HFF-Myc (cell line): ENCODE measurements at regions not wholly inside any gene's neighbourhood (a gene's known extent, or its start where the extent isn't known, plus 50 kb on each side); places are given as distances from the start of the nearest gene placed in this dataset.

Experiments
- DNase-seq: peaks from one replicate; pipeline ENCODE4 v3.0.0-alpha.2; 2011; ENCODE audit warnings: low read depth; ENCODE audit errors: extremely low read depth
- H3K4me3 ChIP-seq: replicated peaks from 2 replicates; pipeline ENCODE4 v1.5.1; 2011; ENCODE audit warnings: low read depth, mild to moderate bottlenecking, control low read depth, low read length
- CTCF ChIP-seq: IDR thresholded peaks from 2 replicates; pipeline ENCODE4 v1.5.1; 2012; ENCODE audit warnings: mild to moderate bottlenecking, low read depth, low read length, control low read depth; ENCODE audit errors: missing control alignments

GRCh38 chr2:217035967-217036366 is 176.1 kb upstream of the TNP1 start:
- DNase-seq, result no peak
- no peak for TF ChIP-seq CTCF

GRCh38 chr2:217033186-217033585 is 173.3 kb upstream of the TNP1 start:
- TF ChIP-seq CTCF, result no peak
- no peak for DNase-seq
- H3K4me3 ChIP-seq, result no peak overlapping the region

More at GRCh38 chr2:217035967-217036366, 176.1 kb upstream of the TNP1 start:
- no peak overlapping the region for H3K4me3 ChIP-seq

GRCh38 chr2:217031445-217031844 is 171.6 kb upstream of the TNP1 start:
- H3K4me3 ChIP-seq, result no peak overlapping the region
- no peak for DNase-seq
- no peak for TF ChIP-seq CTCF

GRCh38 chr2:217030081-217030480 is 170.2 kb upstream of the TNP1 start:
- H3K4me3 ChIP-seq, result no peak overlapping the region
- no peak for DNase-seq
- no peak for TF ChIP-seq CTCF

GRCh38 chr2:217028128-217028527 is 168.3 kb upstream of the TNP1 start:
- H3K4me3 ChIP-seq, result no peak overlapping the region
- no peak for TF ChIP-seq CTCF
- no peak for DNase-seq

- H3K4me3 ChIP-seq, result no peak overlapping the region
- no peak for DNase-seq
- no peak for TF ChIP-seq CTCF
Measured at GRCh38 chr2:217027414-217027813, 167.6 kb upstream of the TNP1 start.

GRCh38 chr2:217026569-217026968 is 166.7 kb upstream of the TNP1 start:
- TF ChIP-seq CTCF, result no peak
- H3K4me3 ChIP-seq, result no peak overlapping the region
- DNase-seq, result no peak
